DOHH2 (cell line): ENCODE measurements at regions not wholly inside any gene's neighbourhood (a gene's known extent, or its start where the extent isn't known, plus 50 kb on each side); places are given as distances from the start of the nearest gene placed in this dataset.

ENCODE experiments used
- H3F3A ChIP-seq: fragments of 200-600 bp; sonication (generic), shearing (Covaris generic); 2 replicates; pipeline ENCODE4 v1.6.0; 2016; ENCODE audit warnings: antibody characterized with exemption, mild to moderate bottlenecking; ENCODE audit not compliant: control insufficient read depth, insufficient read depth
- H3K27ac ChIP-seq: fragments of 200-600 bp; sonication (generic); 2 replicates; pipeline ENCODE4 v1.5.1; 2014; ENCODE audit warnings: low read depth, mild to moderate bottlenecking, low read length, moderate library complexity
- H3K27me3 ChIP-seq: fragments of 200-600 bp; sonication (generic); 2 replicates; pipeline ENCODE4 v1.6.1; 2014; ENCODE audit warnings: mild to moderate bottlenecking, low read length, mixed read lengths; ENCODE audit not compliant: control insufficient read depth
- H3K36me3 ChIP-seq: fragments of 200-600 bp; sonication (generic); 2 replicates; pipeline ENCODE4 v1.6.1; 2014; ENCODE audit warnings: mild to moderate bottlenecking, low read length, moderate library complexity, mixed read lengths; ENCODE audit not compliant: control insufficient read depth
- H3K4me1 ChIP-seq: fragments of 200-600 bp; sonication (generic); 2 replicates; pipeline ENCODE4 v1.6.1; 2014; ENCODE audit warnings: mild to moderate bottlenecking, low read length, mixed read lengths; ENCODE audit not compliant: control insufficient read depth
- H3K4me2 ChIP-seq: fragments of 200-600 bp; sonication (generic); 2 replicates; pipeline ENCODE4 v1.6.0; 2014; ENCODE audit warnings: mild to moderate bottlenecking, low read length, moderate library complexity
- H3K4me3 ChIP-seq: fragments of 200-600 bp; sonication (generic); 2 replicates; pipeline ENCODE4 v1.5.1; 2014; ENCODE audit warnings: mild to moderate bottlenecking, low read length, mixed read lengths
- H3K79me2 ChIP-seq: fragments of 200-600 bp; sonication (generic); 2 replicates; pipeline ENCODE4 v1.6.1; 2014; ENCODE audit warnings: mild to moderate bottlenecking, low read length, mixed read lengths; ENCODE audit not compliant: control insufficient read depth
- H3K9me2 ChIP-seq: fragments of 200-600 bp; sonication (generic); replicated peaks from 2 replicates; pipeline ENCODE4 v1.6.1; 2014; ENCODE audit warnings: mild to moderate bottlenecking, low read length, mixed read lengths; ENCODE audit not compliant: control insufficient read depth
- H3K9me3 ChIP-seq: fragments of 200-600 bp; sonication (generic); 2 replicates; pipeline ENCODE4 v1.6.1; 2014; ENCODE audit warnings: antibody characterized with exemption, low read length, mixed read lengths; ENCODE audit not compliant: control insufficient read depth, insufficient read depth
- H4K20me1 ChIP-seq: fragments of 200-600 bp; sonication (generic); 2 replicates; pipeline ENCODE4 v1.6.0; 2014; ENCODE audit warnings: low read depth, mild to moderate bottlenecking, antibody characterized with exemption, low read length, moderate library complexity; ENCODE audit not compliant: control insufficient read depth, insufficient read depth
- CTCF ChIP-seq: fragments of 200-600 bp; sonication (generic); IDR thresholded peaks from one replicate; pipeline ENCODE4 v1.5.1; 2014; ENCODE audit warnings: antibody characterized with exemption, mild to moderate bottlenecking, low read depth, low read length; ENCODE audit not compliant: poor library complexity, severe bottlenecking
- EZH2phosphoT487 ChIP-seq: fragments of 200-600 bp; sonication (generic); IDR thresholded peaks from 2 replicates; pipeline ENCODE4 v1.6.1; 2017; ENCODE audit warnings: borderline replicate concordance, mild to moderate bottlenecking, antibody characterized with exemption, low read length, moderate library complexity, mixed read lengths

GRCh38 chr2:136306836-136307235 is 188.9 kb upstream of the CXCR4 start:
- Histone ChIP-seq H3F3A (no peaks in the 10 kb centered on the region), H3K9me3 (no peaks in the 10 kb centered on the region), H3K36me3 (no peaks in the 10 kb centered on the region), H3K27ac (no peak overlapping the region), H3K4me1 (peaks cover 14% of the 10 kb centered on the region), H4K20me1 (no peaks in the 10 kb centered on the region), H3K4me3 (no peak overlapping the region), H3K4me2 (no peak overlapping the region), H3K27me3 (no peaks in the 10 kb centered on the region), H3K79me2 (no peaks in the 10 kb centered on the region), H3K9me2 (no peaks in the 10 kb centered on the region)
- TF ChIP-seq CTCF, result no peak

- no peak overlapping the region for H3K4me2 ChIP-seq
- no peaks in the 10 kb centered on the region for H3K9me3 ChIP-seq
- H3K27me3 ChIP-seq, result no peaks in the 10 kb centered on the region
- no peaks in the 10 kb centered on the region for H3K36me3 ChIP-seq
- no peaks in the 10 kb centered on the region for H4K20me1 ChIP-seq
- no peaks in the 10 kb centered on the region for H3K9me2 ChIP-seq
- TF ChIP-seq CTCF (no peak), EZH2phosphoT487 (no peak)
- H3F3A ChIP-seq, result no peaks in the 10 kb centered on the region
- no peak overlapping the region for H3K4me3 ChIP-seq
- peaks cover 6% of the 10 kb centered on the region for H3K4me1 ChIP-seq
- no peaks in the 10 kb centered on the region for H3K79me2 ChIP-seq
- H3K27ac ChIP-seq, result no peak overlapping the region
These were observed 187.7 kb upstream of the CXCR4 start for GRCh38 chr2:136305517-136306192.

GRCh38 chr2:136301006-136301405 is 183.1 kb upstream of the CXCR4 start:
- no peak overlapping the region for H3K4me2 ChIP-seq
- H3K79me2 ChIP-seq, result no peaks in the 10 kb centered on the region
- H4K20me1 ChIP-seq, result no peaks in the 10 kb centered on the region
- no peak overlapping the region for H3K4me3 ChIP-seq
- no peaks in the 10 kb centered on the region for H3K9me2 ChIP-seq
- H3F3A ChIP-seq, result no peaks in the 10 kb centered on the region
- TF ChIP-seq EZH2phosphoT487 (no peak), CTCF (no peak)
- H3K27ac ChIP-seq, result no peak overlapping the region
- peaks cover 5% of the 10 kb centered on the region; the same call in 1 of the 2 replicates for H3K4me1 ChIP-seq
- H3K27me3 ChIP-seq, result no peaks in the 10 kb centered on the region
- H3K9me3 ChIP-seq, result no peaks in the 10 kb centered on the region
- no peaks in the 10 kb centered on the region for H3K36me3 ChIP-seq
